K562 (cell line): ENCODE measurements at regions not wholly inside any gene's neighbourhood (a gene's known extent, or its start where the extent isn't known, plus 50 kb on each side); places are given as distances from the start of the nearest gene placed in this dataset.
A peak's percentile ranks its signal among the peaks of the same experiment; 100 is the strongest.

Source experiments
- ATAC-seq: fragments of 200-7000 bp; cut with Tn5 transposase; 3 replicates; pipeline ENCODE4 v1.9.1; 2020; ENCODE audit warnings: moderate library complexity
- BruUV-seq: library from RNA; stranded (reverse); fragments of 400-500 nt; replicated peaks from 2 replicates; lab custom pipeline; 2021; lab: Mats Ljungman, UMichigan
- CTCF ChIA-PET: fragments of 300-600 bp; formaldehyde crosslinking; extraction: SDS; loops from one replicate; lab custom pipeline; 2021; ENCODE audit warnings: low intra/inter-chr PET ratio; lab: Yijun Ruan, JAX
- POLR2A ChIA-PET: fragments of 300-600, 350-650 bp; sonication (Branson Sonifier 250); formaldehyde crosslinking; extraction: SDS; loops from one replicate; lab custom pipeline; 2021; ENCODE audit warnings: antibody characterized with exemption, inconsistent platforms; lab: Yijun Ruan, JAX
- DNase-seq, 4 experiments: peaks; one replicate each; pipeline versions ENCODE4 v3.0.0 to v3.0.0-alpha.2; 2011 to 2018; ENCODE audit warnings: low spot score in 3 of 4, mixed read lengths in 3 of 4; ENCODE audit errors: extremely low read depth in 1 of 4
- FAIRE-seq: peaks from 2 replicates; lab custom pipeline; 2011; peaks lifted over from hg19 to GRCh38; lab: Jason Lieb, UNC
- H2AFZ ChIP-seq: 2 replicates; pipeline ENCODE4 v1.6.0; 2011; ENCODE audit warnings: low read depth, low read length, control low read depth, inconsistent platforms
- H3K27ac ChIP-seq: fragments of 200-600 bp; 3 replicates; pipeline ENCODE4 v1.8.0; 2011; ENCODE audit warnings: low read depth, mild to moderate bottlenecking, control low read depth, inconsistent platforms, low read length, moderate library complexity, mixed read lengths; ENCODE audit errors: extremely low read depth
- H3K27me3 ChIP-seq, 2 experiments: fragments of 300-600 bp in 1 of 2; 2 replicates in 1 of 2; 3 replicates in 1 of 2; pipeline versions ENCODE4 v1.6.0 to v1.8.0; 2011; ENCODE audit warnings: inconsistent platforms in 2 of 2, low read length in 2 of 2, mild to moderate bottlenecking in 1 of 2, mixed read lengths in 1 of 2, moderate library complexity in 1 of 2; ENCODE audit not compliant: control insufficient read depth in 2 of 2, insufficient read depth in 2 of 2
- H3K36me3 ChIP-seq: fragments of 300-600 bp; 3 replicates; pipeline ENCODE4 v1.8.0; 2011; ENCODE audit warnings: mild to moderate bottlenecking, low read length, inconsistent platforms; ENCODE audit not compliant: control insufficient read depth, insufficient read depth
- H3K4me1 ChIP-seq, 2 experiments: fragments of 200-600 bp in 1 of 2; replicated peaks in 1 of 2; 2 replicates in 1 of 2; 3 replicates in 1 of 2; pipeline versions ENCODE4 v1.5.1 to v1.8.0; 2011; ENCODE audit warnings: inconsistent platforms in 2 of 2, low read length in 2 of 2, mild to moderate bottlenecking in 1 of 2, mixed read lengths in 1 of 2, moderate library complexity in 1 of 2; ENCODE audit not compliant: control insufficient read depth in 2 of 2, insufficient read depth in 2 of 2
- H3K4me2 ChIP-seq: 2 replicates; pipeline ENCODE4 v1.6.1; 2011; ENCODE audit warnings: low read length, control low read depth, inconsistent platforms, mixed read lengths; ENCODE audit not compliant: insufficient read depth
- H3K4me3 ChIP-seq: fragments of 200-600 bp; sonication (generic), shearing (Covaris generic); 2 replicates; pipeline ENCODE4 v1.5.1; 2016; ENCODE audit warnings: control low read depth, inconsistent platforms
- H3K79me2 ChIP-seq: fragments of 200-600 bp; 3 replicates; pipeline ENCODE4 v1.8.0; 2011; ENCODE audit warnings: low read length, inconsistent platforms; ENCODE audit not compliant: control insufficient read depth, insufficient read depth
- H3K9ac ChIP-seq, 2 experiments: 2 replicates each; pipeline versions ENCODE4 v1.6.0 to v1.6.1; 2011; ENCODE audit warnings: low read depth in 2 of 2, low read length in 2 of 2, control low read depth in 1 of 2, inconsistent platforms in 1 of 2, mild to moderate bottlenecking in 1 of 2, mixed read lengths in 1 of 2; ENCODE audit not compliant: insufficient read depth in 1 of 2
- H3K9me1 ChIP-seq: one replicate; pipeline ENCODE4 v1.6.0; 2011; ENCODE audit warnings: inconsistent platforms, mild to moderate bottlenecking, low read length, moderate library complexity; ENCODE audit not compliant: control insufficient read depth, insufficient read depth
- H3K9me3 ChIP-seq: replicated peaks from 2 replicates; pipeline ENCODE4 v1.5.1; 2011; ENCODE audit warnings: low read depth, low read length, inconsistent platforms; ENCODE audit not compliant: control insufficient read depth, insufficient read depth
- H4K20me1 ChIP-seq: replicated peaks from 2 replicates; pipeline ENCODE4 v1.6.1; 2011; ENCODE audit warnings: low read length, inconsistent platforms, mixed read lengths; ENCODE audit not compliant: control insufficient read depth, insufficient read depth
- ESRRB ChIP-seq: fragments of 250-450 bp; sonication (Bioruptor Pico); IDR thresholded peaks from 2 replicates; pipeline ENCODE4 v1.5.0; 2020; ENCODE audit warnings: mild to moderate bottlenecking, moderate library complexity, borderline replicate concordance
- FOSL1 ChIP-seq: fragments of 200-800 bp; sonication (Bioruptor generic); conservative IDR thresholded peaks from 2 replicates; pipeline ENCODE4 v1.6.1; 2016; ENCODE audit warnings: missing genetic modification characterization, missing compliant biosample characterization
- HDAC2 ChIP-seq: fragments of 450-650 bp; IDR thresholded peaks from 2 replicates; pipeline ENCODE4 v1.6.1; 2016; ENCODE audit warnings: mild to moderate bottlenecking
- JUND ChIP-seq, 2 experiments: IDR thresholded peaks; 2 replicates in 1 of 2; 3 replicates in 1 of 2; pipeline ENCODE4 v1.6.1; 2011; ENCODE audit warnings: borderline replicate concordance in 2 of 2, low read depth in 2 of 2, low read length in 2 of 2, improper control_type of control experiment in 1 of 2, missing biosample characterization in 1 of 2, missing genetic modification characterization in 1 of 2, missing genetic modification reagents in 1 of 2
- KDM2B ChIP-seq: fragments of 250-450 bp; sonication (Bioruptor Pico); IDR thresholded peaks from 2 replicates; pipeline ENCODE4 v1.8.0; 2021; ENCODE audit warnings: mild to moderate bottlenecking, moderate library complexity
- NCOA1 ChIP-seq: fragments of 450-650 bp; IDR thresholded peaks from 2 replicates; pipeline ENCODE4 v1.6.1; 2016; ENCODE audit warnings: low read depth
- NFE2L1 ChIP-seq: fragments of 450-650 bp; IDR thresholded peaks from 2 replicates; pipeline ENCODE4 v1.6.1; 2016; ENCODE audit warnings: missing genetic modification characterization, low read depth, mild to moderate bottlenecking, missing compliant biosample characterization, moderate library complexity, borderline replicate concordance
- SIX5 ChIP-seq, 2 experiments: IDR thresholded peaks; 2 replicates each; pipeline ENCODE4 v1.6.1; 2011; ENCODE audit warnings: low read length in 2 of 2, borderline replicate concordance in 1 of 2, low read depth in 1 of 2, mild to moderate bottlenecking in 1 of 2, moderate library complexity in 1 of 2; ENCODE audit not compliant: insufficient read depth in 1 of 2
- SMAD1 ChIP-seq: fragments of 150-350 bp; IDR thresholded peaks from 2 replicates; pipeline ENCODE4 v1.6.1; 2014; ENCODE audit warnings: low read length, low read depth; ENCODE audit not compliant: partially characterized antibody
- TAF7 ChIP-seq: fragments of 450-650 bp; IDR thresholded peaks from 2 replicates; pipeline ENCODE4 v1.6.1; 2016; ENCODE audit warnings: missing genetic modification characterization, missing compliant biosample characterization
- U2AF2 ChIP-seq: fragments of 200-400 bp; formaldehyde crosslinking; optimal IDR thresholded peaks from 2 replicates; pipeline ENCODE3; 2017; ENCODE audit warnings: low read depth, mild to moderate bottlenecking, low read length
- ZNF324 ChIP-seq: fragments of 250-450 bp; sonication (Bioruptor Pico); IDR thresholded peaks from 2 replicates; pipeline ENCODE4 v1.4.0; 2020; ENCODE audit warnings: mild to moderate bottlenecking
- WGBS: fragments of 100-300 bp; shearing (Covaris generic); methylation state at CpG from one replicate; pipeline ENCODE4 v1.1.6; 2016; ENCODE audit warnings: low coverage, mixed read lengths; ENCODE audit not compliant: insufficient coverage; ENCODE audit errors: missing lambda C conversion rate; 5-methylcytosine and 5-hydroxymethylcytosine counted together
- in situ Hi-C: fragments of 300-500 bp; cut with MboI; formaldehyde crosslinking; loops from 4 replicates; pipeline ENCODE4 v1.15.0; 2018; ENCODE audit warnings: inconsistent platforms, mixed read lengths
- intact Hi-C: fragments of 100-400 bp; cut with micrococcal nuclease; formaldehyde crosslinking; loops from 2 replicates; pipeline ENCODE4 v1.14.2; 2022
- TF ChIP-seq, protein P1 (sequence below): fragments of 250-450 bp; sonication (Bioruptor Pico); IDR thresholded peaks from 2 replicates; pipeline ENCODE4 v1.4.0; 2020; ENCODE audit warnings: borderline replicate concordance
- TF ChIP-seq, protein P2 (sequence below): sonication (generic); formaldehyde crosslinking; IDR thresholded peaks from 2 replicates; pipeline ENCODE4 v1.8.0; 2022; ENCODE audit warnings: mild to moderate bottlenecking, missing genetic modification reagents

DNA sequence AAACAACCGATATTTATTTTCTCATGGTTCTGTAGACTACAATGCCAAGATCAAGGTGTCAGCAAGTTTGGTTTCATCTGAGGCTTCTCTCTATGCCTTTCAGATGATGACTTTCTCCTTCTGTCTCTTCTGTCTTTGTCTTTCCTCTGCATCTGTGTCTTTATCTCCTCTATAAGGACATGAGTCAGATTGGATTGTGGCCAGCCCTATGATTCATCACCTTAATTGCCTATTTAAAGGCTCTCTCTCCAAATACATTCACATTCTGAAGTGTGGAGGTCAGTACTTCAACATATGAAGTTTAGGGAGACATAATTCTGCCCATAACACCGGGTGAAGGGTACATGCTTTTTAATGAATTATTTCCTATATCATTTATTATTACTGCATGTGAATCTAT, 71.2 kb upstream of the CNTNAP5 start:
- TF ChIP-seq FOSL1 (tag) (peak; percentile 62; the same call in 1 of the 2 replicates), NCOA1 (no peak)
- no TSS peak for BruUV-seq

DNA sequence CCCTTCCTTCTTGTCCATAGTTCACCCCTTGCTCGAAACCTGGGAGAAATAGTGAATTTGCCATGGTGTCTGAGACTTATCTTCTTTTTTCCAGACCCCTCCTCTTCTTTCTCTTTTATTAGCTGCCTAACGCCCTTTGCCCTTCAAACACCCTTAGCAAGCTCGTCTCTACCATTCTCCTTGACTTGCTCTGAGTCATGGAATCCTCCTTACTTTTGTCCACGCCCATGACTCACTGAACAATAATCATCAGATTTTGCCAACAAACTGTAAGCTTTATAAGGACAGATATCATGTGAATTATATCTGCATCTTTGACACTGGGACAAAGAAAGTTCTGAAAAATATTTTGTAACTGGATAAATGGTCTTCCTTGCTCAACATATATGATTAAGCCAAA, 67.1 kb upstream of the CNTNAP5 start:
- POLR2A ChIA-PET: no interaction called here
- no peak for ATAC-seq
- no peak for FAIRE-seq
- Histone ChIP-seq H3K4me1 (no peaks in the 10 kb centered on the region), H3K4me2 (no peak overlapping the region), H2AFZ (no peak overlapping the region), H3K9me1 (no peaks in the 10 kb centered on the region), H3K4me3 (no peak overlapping the region), H3K27me3 (no peaks in the 10 kb centered on the region), H3K36me3 (no peaks in the 10 kb centered on the region), H3K9me3 (no peaks in the 10 kb centered on the region), H4K20me1 (no peaks in the 10 kb centered on the region), H3K9ac (no peak overlapping the region), H3K27ac (no peak overlapping the region), H3K79me2 (no peaks in the 10 kb centered on the region)
- DNase-seq: no peak
- CTCF ChIA-PET: no interaction called here
- in situ Hi-C loops (no loop called here), intact Hi-C loops (no loop called here)
- 2% methylated on average over 4 of the region's 4 CpGs for WGBS
- BruUV-seq: no TSS peak
- TF ChIP-seq SIX5 (IDR thresholded peaks at IDR 0.05; ENCODE audit: borderline replicate concordance in 1 of 2, insufficient read depth in 1 of 2, low read depth in 1 of 2, low read length in 2 of 2): no peak
- TF ChIP-seq SMAD1: no peak
- TF ChIP-seq NFE2L1 (tag): no peak
- no peak for TF ChIP-seq KDM2B
- no peak for TF ChIP-seq TAF7 (tag)
- TF ChIP-seq JUND (IDR thresholded peaks at IDR 0.05; ENCODE audit: borderline replicate concordance, low read depth, low read length): no peak
- no peak for TF ChIP-seq JUND (tag; IDR thresholded peaks at IDR 0.05; ENCODE audit: borderline replicate concordance, low read depth, low read length)
- TF ChIP-seq ESRRB: no peak
- TF ChIP-seq U2AF2: no peak
- TF ChIP-seq, protein P1, sequence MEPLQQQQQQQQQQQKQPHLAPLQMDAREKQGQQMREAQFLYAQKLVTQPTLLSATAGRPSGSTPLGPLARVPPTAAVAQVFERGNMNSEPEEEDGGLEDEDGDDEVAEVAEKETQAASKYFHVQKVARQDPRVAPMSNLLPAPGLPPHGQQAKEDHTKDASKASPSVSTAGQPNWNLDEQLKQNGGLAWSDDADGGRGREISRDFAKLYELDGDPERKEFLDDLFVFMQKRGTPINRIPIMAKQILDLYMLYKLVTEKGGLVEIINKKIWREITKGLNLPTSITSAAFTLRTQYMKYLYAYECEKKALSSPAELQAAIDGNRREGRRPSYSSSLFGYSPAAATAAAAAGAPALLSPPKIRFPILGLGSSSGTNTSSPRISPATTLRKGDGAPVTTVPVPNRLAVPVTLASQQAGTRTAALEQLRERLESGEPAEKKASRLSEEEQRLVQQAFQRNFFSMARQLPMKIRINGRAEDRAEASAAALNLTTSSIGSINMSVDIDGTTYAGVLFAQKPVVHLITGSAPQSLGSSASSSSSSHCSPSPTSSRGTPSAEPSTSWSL: no peak
- TF ChIP-seq, protein P2, sequence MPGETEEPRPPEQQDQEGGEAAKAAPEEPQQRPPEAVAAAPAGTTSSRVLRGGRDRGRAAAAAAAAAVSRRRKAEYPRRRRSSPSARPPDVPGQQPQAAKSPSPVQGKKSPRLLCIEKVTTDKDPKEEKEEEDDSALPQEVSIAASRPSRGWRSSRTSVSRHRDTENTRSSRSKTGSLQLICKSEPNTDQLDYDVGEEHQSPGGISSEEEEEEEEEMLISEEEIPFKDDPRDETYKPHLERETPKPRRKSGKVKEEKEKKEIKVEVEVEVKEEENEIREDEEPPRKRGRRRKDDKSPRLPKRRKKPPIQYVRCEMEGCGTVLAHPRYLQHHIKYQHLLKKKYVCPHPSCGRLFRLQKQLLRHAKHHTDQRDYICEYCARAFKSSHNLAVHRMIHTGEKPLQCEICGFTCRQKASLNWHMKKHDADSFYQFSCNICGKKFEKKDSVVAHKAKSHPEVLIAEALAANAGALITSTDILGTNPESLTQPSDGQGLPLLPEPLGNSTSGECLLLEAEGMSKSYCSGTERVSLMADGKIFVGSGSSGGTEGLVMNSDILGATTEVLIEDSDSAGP (CRISPR knock-in tag): no peak
- no peak for TF ChIP-seq ZNF324 (CRISPR knock-in tag)
- no peak for TF ChIP-seq HDAC2

More for the DNA sequence above, 71.2 kb upstream of the CNTNAP5 start:
- CTCF ChIA-PET: no interaction called here
- Histone ChIP-seq H2AFZ (no peak overlapping the region), H3K36me3 (no peaks in the 10 kb centered on the region), H3K4me3 (no peak overlapping the region), H3K9me3 (no peaks in the 10 kb centered on the region), H3K9ac (no peak overlapping the region), H3K79me2 (no peaks in the 10 kb centered on the region), H3K9me1 (no peaks in the 10 kb centered on the region), H3K4me2 (no peak overlapping the region), H3K27ac (no peak overlapping the region), H3K27me3 (no peaks in the 10 kb centered on the region), H3K4me1 (no peaks in the 10 kb centered on the region), H4K20me1 (no peaks in the 10 kb centered on the region)
- POLR2A ChIA-PET: no interaction called here
- 6% methylated on average over 2 of the region's 2 CpGs for WGBS
- DNase-seq (peak in 1 of 4 experiments; percentile 3), ATAC-seq (no peak), FAIRE-seq (no peak)
- in situ Hi-C loops (no loop called here), intact Hi-C loops (no loop called here)
